HCT116 (cell line): ENCODE measurements at regions not wholly inside any gene's neighbourhood (a gene's known extent, or its start where the extent isn't known, plus 50 kb on each side); places are given as distances from the start of the nearest gene placed in this dataset.

Experiments used
- ATAC-seq: fragments of 200-7000 bp; cut with Tn5 transposase; 2 replicates; pipeline ENCODE4 v1.9.1; 2020; ENCODE audit warnings: mild to moderate bottlenecking, moderate library complexity
- BruUV-seq: library from RNA; stranded (reverse); fragments of 400-500 nt; replicated peaks from 2 replicates; lab custom pipeline; 2021; lab: Mats Ljungman, UMichigan
- CTCF ChIA-PET: fragments of 300-600 bp; sonication (Branson Sonifier 250); formaldehyde crosslinking; loops from one replicate; lab custom pipeline; 2021; ENCODE audit warnings: antibody characterized with exemption; lab: Charles Lee
- POLR2A ChIA-PET: fragments of 300-600, 350-600 bp; sonication (Branson Sonifier 250); formaldehyde crosslinking; loops from one replicate; lab custom pipeline; 2021; ENCODE audit warnings: antibody characterized with exemption; lab: Charles Lee
- RAD21 ChIA-PET, 2 experiments: fragments of 300-600 bp; sonication (Branson Sonifier 250); formaldehyde crosslinking; loops; one replicate each; lab custom pipeline; 2023; ENCODE audit warnings: low total read pairs in 2 of 2; ENCODE audit not compliant: uncharacterized antibody in 2 of 2, unreplicated experiment in 2 of 2, low non-redundant PET in 1 of 2; lab: Charles Lee
- DNase-seq: peaks from one replicate; pipeline ENCODE4 v3.0.0-alpha.2; 2010; ENCODE audit warnings: low read depth, low spot score
- H2AFZ ChIP-seq: fragments of 200-600 bp; shearing (Covaris generic), sonication (generic); 2 replicates; pipeline ENCODE4 v1.6.1; 2017; ENCODE audit warnings: low read depth, mixed run types, mixed read lengths, antibody characterized with exemption, low read length; ENCODE audit not compliant: poor library complexity, severe bottlenecking
- H3K27ac ChIP-seq: 2 replicates; pipeline ENCODE4 v1.5.1; 2012; ENCODE audit warnings: low read depth, low read length
- H3K27me3 ChIP-seq: fragments of 200-600 bp; sonication (generic); 2 replicates; pipeline ENCODE4 v1.6.1; 2016; ENCODE audit warnings: mixed run types, low read length, mixed read lengths; ENCODE audit not compliant: insufficient read depth
- H3K36me3 ChIP-seq, 2 experiments: fragments of 200-500 bp in 1 of 2; fragments of 200-600 bp in 1 of 2; sonication (Bioruptor generic) in 1 of 2; sonication (generic) in 1 of 2; 2 replicates each; pipeline versions ENCODE4 v1.5.1 to v1.6.1; 2014 to 2016; ENCODE audit warnings: low read length in 2 of 2, inconsistent platforms in 1 of 2, mixed read lengths in 1 of 2, mixed run types in 1 of 2; ENCODE audit not compliant: insufficient read depth in 2 of 2, control insufficient read depth in 1 of 2
- H3K4me1 ChIP-seq, 2 experiments: fragments of 200-600 bp in 1 of 2; sonication (generic) in 1 of 2; 2 replicates each; pipeline versions ENCODE4 v1.5.1 to v1.6.1; 2012 to 2017; ENCODE audit warnings: low read length in 2 of 2, inconsistent platforms in 1 of 2, mild to moderate bottlenecking in 1 of 2, mixed read lengths in 1 of 2, mixed run types in 1 of 2, moderate library complexity in 1 of 2; ENCODE audit not compliant: insufficient read depth in 2 of 2, control insufficient read depth in 1 of 2
- H3K4me2 ChIP-seq: fragments of 200-600 bp; sonication (generic); 2 replicates; pipeline ENCODE4 v1.6.1; 2017; ENCODE audit warnings: mixed run types, low read length, mixed read lengths
- H3K4me3 ChIP-seq, 2 experiments: fragments of 200-600 bp in 1 of 2; sonication (generic) in 1 of 2; replicated peaks in 1 of 2; 2 replicates each; pipeline ENCODE4 v1.5.1; 2011 to 2016; ENCODE audit warnings: low read length in 2 of 2, control low read depth in 1 of 2, low read depth in 1 of 2, mild to moderate bottlenecking in 1 of 2, mixed read lengths in 1 of 2, mixed run types in 1 of 2
- H3K79me2 ChIP-seq: fragments of 200-600 bp; sonication (generic); 2 replicates; pipeline ENCODE4 v1.6.1; 2017; ENCODE audit warnings: mild to moderate bottlenecking, mixed run types, low read length, moderate library complexity, mixed read lengths; ENCODE audit not compliant: insufficient read depth
- H3K9ac ChIP-seq: fragments of 200-600 bp; sonication (generic); 2 replicates; pipeline ENCODE4 v1.6.1; 2016; ENCODE audit warnings: low read length, mixed read lengths
- H3K9me2 ChIP-seq: fragments of 200-600 bp; sonication (generic), shearing (Covaris generic); 2 replicates; pipeline ENCODE4 v1.6.1; 2017; ENCODE audit warnings: mixed run types, mild to moderate bottlenecking, moderate library complexity; ENCODE audit not compliant: insufficient read depth
- H3K9me3 ChIP-seq, 2 experiments: fragments of 200-500 bp in 1 of 2; fragments of 200-600 bp in 1 of 2; sonication (Bioruptor generic) in 1 of 2; sonication (generic) in 1 of 2; 2 replicates each; pipeline ENCODE4 v1.6.1; 2014 to 2017; ENCODE audit warnings: low read length in 2 of 2, mixed read lengths in 2 of 2, inconsistent platforms in 1 of 2, low read depth in 1 of 2, mild to moderate bottlenecking in 1 of 2, mixed run types in 1 of 2, moderate library complexity in 1 of 2; ENCODE audit not compliant: control insufficient read depth in 1 of 2, insufficient read depth in 1 of 2
- H4K20me1 ChIP-seq: fragments of 200-600 bp; sonication (generic), shearing (Covaris generic); 2 replicates; pipeline ENCODE4 v1.6.1; 2017; ENCODE audit warnings: mixed run types, mild to moderate bottlenecking, moderate library complexity; ENCODE audit not compliant: insufficient read depth
- CBX3 ChIP-seq: IDR thresholded peaks from 2 replicates; pipeline ENCODE4 v1.6.1; 2012; ENCODE audit warnings: low read depth
- CEBPB ChIP-seq: IDR thresholded peaks from 2 replicates; pipeline ENCODE4 v1.6.1; 2012; ENCODE audit warnings: low read depth
- EGR1 ChIP-seq: IDR thresholded peaks from 2 replicates; pipeline ENCODE4 v1.6.1; 2012; ENCODE audit warnings: low read depth
- ELF1 ChIP-seq: IDR thresholded peaks from 2 replicates; pipeline ENCODE4 v1.6.1; 2012; ENCODE audit warnings: low read depth, borderline replicate concordance
- EZH2 ChIP-seq: fragments of 200-600 bp; sonication (generic); IDR thresholded peaks from 2 replicates; pipeline ENCODE4 v1.6.1; 2017; ENCODE audit warnings: antibody characterized with exemption, mixed run types
- EZH2phosphoT487 ChIP-seq: fragments of 200-600 bp; IDR thresholded peaks from 2 replicates; pipeline ENCODE4 v1.6.1; 2018; ENCODE audit warnings: antibody characterized with exemption, borderline replicate concordance
- FOSL1 ChIP-seq: IDR thresholded peaks from 2 replicates; pipeline ENCODE4 v1.6.1; 2012; ENCODE audit warnings: low read depth
- JUND ChIP-seq: IDR thresholded peaks from 2 replicates; pipeline ENCODE4 v1.6.1; 2012
- MAX ChIP-seq: IDR thresholded peaks from 2 replicates; pipeline ENCODE4 v1.6.1; 2012
- POLR2A ChIP-seq: IDR thresholded peaks from 2 replicates; pipeline ENCODE4 v1.7.0; 2011; ENCODE audit warnings: borderline replicate concordance; ENCODE audit not compliant: insufficient read depth, insufficient read length; ENCODE audit errors: extremely low read depth
- POLR2AphosphoS5 ChIP-seq: IDR thresholded peaks from 2 replicates; pipeline ENCODE4 v1.6.1; 2011; ENCODE audit warnings: mild to moderate bottlenecking, low read depth, low read length, moderate library complexity
- RAD21 ChIP-seq: IDR thresholded peaks from 2 replicates; pipeline ENCODE4 v1.6.1; 2012; ENCODE audit warnings: low read depth, mild to moderate bottlenecking
- SP1 ChIP-seq: IDR thresholded peaks from 2 replicates; pipeline ENCODE4 v1.6.1; 2012; ENCODE audit warnings: low read depth
- SRF ChIP-seq: IDR thresholded peaks from 2 replicates; pipeline ENCODE4 v1.6.1; 2012; ENCODE audit warnings: low read depth
- TCF7L2 ChIP-seq: IDR thresholded peaks from 2 replicates; pipeline ENCODE4 v1.7.0; 2011; ENCODE audit warnings: borderline replicate concordance, inconsistent platforms; ENCODE audit not compliant: insufficient read depth, insufficient read length; ENCODE audit errors: extremely low read depth
- intact Hi-C: fragments of 100-400 bp; cut with micrococcal nuclease; formaldehyde crosslinking; loops from 2 replicates; pipeline ENCODE4 v1.10.0; 2022
- TF ChIP-seq, protein P1 (sequence below): IDR thresholded peaks from 2 replicates; pipeline ENCODE4 v1.6.1; 2011; ENCODE audit warnings: mild to moderate bottlenecking, low read length, moderate library complexity; ENCODE audit not compliant: insufficient replicate concordance; ENCODE audit errors: extremely low read depth

DNA sequence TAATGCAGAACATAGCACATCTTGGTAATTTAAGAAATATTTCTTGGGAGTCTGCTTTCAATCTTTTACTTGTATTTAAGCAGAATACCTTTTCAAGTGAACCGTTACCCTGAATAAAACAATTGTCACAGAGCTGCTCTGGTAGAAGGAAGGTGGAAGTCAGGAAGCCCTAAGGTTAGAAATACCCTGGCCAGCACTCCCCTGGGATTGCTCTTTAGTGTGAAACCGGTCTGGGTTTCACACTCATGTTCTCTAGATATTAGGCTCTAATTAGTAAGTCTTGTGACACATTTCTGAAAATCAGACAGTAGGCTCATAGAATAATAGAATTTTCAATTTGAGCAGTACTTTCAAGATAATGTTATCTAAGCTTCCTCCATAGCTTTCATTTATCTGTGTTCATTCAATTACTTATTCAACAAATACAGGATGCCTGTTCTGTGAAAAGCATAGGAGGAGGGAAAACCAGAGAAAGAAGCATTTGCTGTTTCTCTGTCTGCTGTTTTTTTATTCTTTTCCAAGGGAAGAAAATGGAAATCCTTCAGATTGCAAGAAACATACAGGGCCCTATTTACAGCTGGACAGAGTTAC is 825.5 kb downstream of the TLR4 start:
- Histone ChIP-seq H3K27ac (no peak overlapping the region), H2AFZ (no peak overlapping the region), H3K4me2 (no peak overlapping the region), H4K20me1 (no peaks in the 10 kb centered on the region), H3K27me3 (no peaks in the 10 kb centered on the region), H3K9ac (no peak overlapping the region), H3K9me3 (peaks cover 6 to 7% of the 10 kb centered on the region in 2 experiments; a peak in 2 of 4 replicates)
- intact Hi-C loops: no loop called here
- ChIA-PET CTCF (no interaction called here), RAD21 (no interaction called here)
- DNase-seq: no peak
- TF ChIP-seq EGR1: no peak
- TF ChIP-seq SP1: no peak
- TF ChIP-seq ELF1: no peak
- TF ChIP-seq EZH2phosphoT487: no peak
- TF ChIP-seq CEBPB: no peak
- TF ChIP-seq CBX3: no peak
- TF ChIP-seq RAD21: no peak
- TF ChIP-seq TCF7L2: no peak
- no peak for TF ChIP-seq FOSL1
- TF ChIP-seq, protein P1, sequence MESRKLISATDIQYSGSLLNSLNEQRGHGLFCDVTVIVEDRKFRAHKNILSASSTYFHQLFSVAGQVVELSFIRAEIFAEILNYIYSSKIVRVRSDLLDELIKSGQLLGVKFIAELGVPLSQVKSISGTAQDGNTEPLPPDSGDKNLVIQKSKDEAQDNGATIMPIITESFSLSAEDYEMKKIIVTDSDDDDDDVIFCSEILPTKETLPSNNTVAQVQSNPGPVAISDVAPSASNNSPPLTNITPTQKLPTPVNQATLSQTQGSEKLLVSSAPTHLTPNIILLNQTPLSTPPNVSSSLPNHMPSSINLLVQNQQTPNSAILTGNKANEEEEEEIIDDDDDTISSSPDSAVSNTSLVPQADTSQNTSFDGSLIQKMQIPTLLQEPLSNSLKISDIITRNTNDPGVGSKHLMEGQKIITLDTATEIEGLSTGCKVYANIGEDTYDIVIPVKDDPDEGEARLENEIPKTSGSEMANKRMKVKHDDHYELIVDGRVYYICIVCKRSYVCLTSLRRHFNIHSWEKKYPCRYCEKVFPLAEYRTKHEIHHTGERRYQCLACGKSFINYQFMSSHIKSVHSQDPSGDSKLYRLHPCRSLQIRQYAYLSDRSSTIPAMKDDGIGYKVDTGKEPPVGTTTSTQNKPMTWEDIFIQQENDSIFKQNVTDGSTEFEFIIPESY: no peak
- no peak for TF ChIP-seq POLR2AphosphoS5
- TF ChIP-seq EZH2: no peak
- no peak for TF ChIP-seq MAX
- TF ChIP-seq POLR2A: no peak
- TF ChIP-seq JUND: no peak
- TF ChIP-seq SRF: no peak
- TF ChIP-seq, all 23 proteins: peak for 0
- no TSS peak for BruUV-seq
- POLR2A ChIA-PET: no interaction called here
- no peak for ATAC-seq
- Histone ChIP-seq H3K36me3 (no peaks in the 10 kb centered on the region), H3K79me2 (no peaks in the 10 kb centered on the region), H3K4me1 (no peaks in the 10 kb centered on the region), H3K9me2 (no peaks in the 10 kb centered on the region), H3K4me3 (no peak overlapping the region)
